ENCODE measurements at regions not wholly inside any gene's neighbourhood (a gene's known extent, or its start where the extent isn't known, plus 50 kb on each side); places are given as distances from the start of the nearest gene placed in this dataset.

GRCh38 chr2:72041638-72042111, 106.0 kb downstream of the CYP26B1 start:
- no peak for TF ChIP-seq POLR2A (IDR thresholded peaks at IDR 0.05; ENCODE audit: low read length)
- TF ChIP-seq GATA1 (IDR thresholded peaks at IDR 0.05; ENCODE audit: low read depth, low read length) = no peak
